Activated B cell treated with CpG ODN at 0.5 μM for 24 hours (primary cell): ENCODE measurements at regions not wholly inside any gene's neighbourhood (a gene's known extent, or its start where the extent isn't known, plus 50 kb on each side); places are given as distances from the start of the nearest gene placed in this dataset.

Source experiments
- ATAC-seq: fragments of 200-7000 bp; cut with Tn5 transposase; one replicate; pipeline ENCODE4 v1.10.0; 2021; ENCODE audit warnings: low read depth, mild to moderate bottlenecking, moderate library complexity
- CTCF ChIA-PET: fragments of 350-600 bp; sonication (Branson Sonifier 250); formaldehyde crosslinking; loops from one replicate; lab custom pipeline; 2021; ENCODE audit warnings: antibody characterized with exemption; lab: Charles Lee
- POLR2A ChIA-PET: fragments of 350-600 bp; sonication (Branson Sonifier 250); formaldehyde crosslinking; loops from one replicate; lab custom pipeline; 2021; ENCODE audit warnings: antibody characterized with exemption; lab: Charles Lee
- DNase-seq: peaks from one replicate; pipeline ENCODE4 v3.0.0; 2022
- H3K27ac Mint-ChIP-seq: one replicate; pipeline ENCODE4 v1.8.0; 2020; ENCODE audit warnings: mixed read lengths
- H3K27me3 Mint-ChIP-seq: one replicate; pipeline ENCODE4 v1.8.0; 2021; ENCODE audit warnings: mixed read lengths
- H3K36me3 Mint-ChIP-seq: one replicate; pipeline ENCODE4 v1.8.0; 2021; ENCODE audit warnings: low read depth, mixed read lengths
- H3K4me1 Mint-ChIP-seq: one replicate; pipeline ENCODE4 v1.8.0; 2021; ENCODE audit warnings: mixed read lengths
- H3K4me3 Mint-ChIP-seq: one replicate; pipeline ENCODE4 v1.8.0; 2020; ENCODE audit warnings: mild to moderate bottlenecking, mixed read lengths
- H3K9me3 Mint-ChIP-seq: one replicate; pipeline ENCODE4 v1.8.0; 2020; ENCODE audit warnings: mixed read lengths
- intact Hi-C: fragments of 100-400 bp; cut with micrococcal nuclease; formaldehyde crosslinking; loops from one replicate; pipeline ENCODE4 v1.15.1; 2024
- TF ChIP-seq, protein P1 (sequence below): fragments of 200-600 bp; IDR thresholded peaks from one replicate; pipeline ENCODE4 v1.8.0; 2022; ENCODE audit warnings: antibody characterized with exemption, mild to moderate bottlenecking

DNA sequence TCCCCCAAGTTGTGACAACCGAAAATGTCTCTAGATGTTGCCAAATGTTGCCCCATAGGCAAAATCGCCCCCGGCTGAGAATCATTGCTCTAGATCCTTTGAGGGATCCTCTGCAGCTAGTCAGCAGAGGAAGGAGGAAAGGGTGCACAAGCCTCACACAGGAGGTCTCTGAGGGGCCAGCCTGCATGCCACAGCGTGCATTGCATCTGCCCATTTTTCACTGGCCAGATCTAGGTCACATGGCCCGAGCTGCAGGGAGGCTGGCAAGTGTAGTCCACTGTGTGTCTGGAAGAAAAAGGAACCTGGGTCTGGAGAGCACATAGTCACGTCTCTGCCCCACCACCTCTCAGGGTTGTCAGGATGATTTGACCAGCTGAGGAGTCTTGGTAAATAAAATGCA is 138.2 kb downstream of the CCT6B start:
- no peak for DNase-seq
- Mint-ChIP-seq H3K4me1 (no peaks in the 10 kb centered on the region), H3K9me3 (no peaks in the 10 kb centered on the region), H3K36me3 (no peaks in the 10 kb centered on the region), H3K4me3 (no peak overlapping the region), H3K27ac (no peak overlapping the region), H3K27me3 (peaks cover 6% of the 10 kb centered on the region)
- ChIA-PET POLR2A (no interaction called here), CTCF (no interaction called here)
- TF ChIP-seq, protein P1, sequence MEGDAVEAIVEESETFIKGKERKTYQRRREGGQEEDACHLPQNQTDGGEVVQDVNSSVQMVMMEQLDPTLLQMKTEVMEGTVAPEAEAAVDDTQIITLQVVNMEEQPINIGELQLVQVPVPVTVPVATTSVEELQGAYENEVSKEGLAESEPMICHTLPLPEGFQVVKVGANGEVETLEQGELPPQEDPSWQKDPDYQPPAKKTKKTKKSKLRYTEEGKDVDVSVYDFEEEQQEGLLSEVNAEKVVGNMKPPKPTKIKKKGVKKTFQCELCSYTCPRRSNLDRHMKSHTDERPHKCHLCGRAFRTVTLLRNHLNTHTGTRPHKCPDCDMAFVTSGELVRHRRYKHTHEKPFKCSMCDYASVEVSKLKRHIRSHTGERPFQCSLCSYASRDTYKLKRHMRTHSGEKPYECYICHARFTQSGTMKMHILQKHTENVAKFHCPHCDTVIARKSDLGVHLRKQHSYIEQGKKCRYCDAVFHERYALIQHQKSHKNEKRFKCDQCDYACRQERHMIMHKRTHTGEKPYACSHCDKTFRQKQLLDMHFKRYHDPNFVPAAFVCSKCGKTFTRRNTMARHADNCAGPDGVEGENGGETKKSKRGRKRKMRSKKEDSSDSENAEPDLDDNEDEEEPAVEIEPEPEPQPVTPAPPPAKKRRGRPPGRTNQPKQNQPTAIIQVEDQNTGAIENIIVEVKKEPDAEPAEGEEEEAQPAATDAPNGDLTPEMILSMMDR: no peak
- intact Hi-C loops: no loop called here
- no peak for ATAC-seq

- no peak for DNase-seq
- intact Hi-C loops: no loop called here
- Mint-ChIP-seq H3K27ac (no peak overlapping the region), H3K4me1 (no peaks in the 10 kb centered on the region), H3K27me3 (peaks cover 6% of the 10 kb centered on the region), H3K9me3 (no peaks in the 10 kb centered on the region), H3K36me3 (no peaks in the 10 kb centered on the region), H3K4me3 (no peak overlapping the region)
- POLR2A ChIA-PET: no interaction called here
- TF ChIP-seq, protein P1: no peak
- CTCF ChIA-PET: no interaction called here
- ATAC-seq: no peak
Observed at GRCh38 chr17:34822007-34822739, 139.1 kb downstream of the CCT6B start.

DNA sequence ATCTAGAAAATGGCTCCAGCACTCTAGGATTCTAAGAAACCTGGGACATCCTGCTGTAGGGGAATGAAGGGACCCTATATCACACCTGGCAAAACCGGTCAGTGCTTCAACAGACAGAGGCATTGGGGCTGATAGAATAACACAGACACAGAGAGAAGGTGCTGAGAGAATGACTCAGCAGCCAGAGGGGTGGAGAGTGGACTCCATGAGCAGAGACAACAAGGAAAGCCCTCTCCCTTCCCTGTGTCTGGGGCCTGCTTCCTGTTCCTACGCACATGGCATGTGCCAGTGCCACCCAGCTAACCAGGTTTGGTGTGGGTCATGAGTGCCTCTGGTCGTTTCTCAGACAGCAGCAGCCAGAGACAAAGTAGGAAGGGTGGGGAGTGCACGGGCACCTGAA is 140.3 kb downstream of the CCT6B start:
- peaks cover 4% of the 10 kb centered on the region for H3K27me3 Mint-ChIP-seq
- H3K9me3 Mint-ChIP-seq: no peaks in the 10 kb centered on the region
- no peak for ATAC-seq
- H3K4me1 Mint-ChIP-seq: no peaks in the 10 kb centered on the region
- no peak overlapping the region for H3K4me3 Mint-ChIP-seq
- DNase-seq: no peak
- H3K36me3 Mint-ChIP-seq: no peaks in the 10 kb centered on the region
- no peak overlapping the region for H3K27ac Mint-ChIP-seq
- TF ChIP-seq, protein P1: no peak
- ChIA-PET CTCF (no interaction called here), POLR2A (no interaction called here)
- intact Hi-C loops: no loop called here

GRCh38 chr17:34820248-34820801 is 140.9 kb downstream of the CCT6B start:
- TF ChIP-seq, protein P1: no peak
- Mint-ChIP-seq H3K36me3 (no peaks in the 10 kb centered on the region), H3K27ac (no peak overlapping the region), H3K9me3 (no peaks in the 10 kb centered on the region), H3K4me3 (no peak overlapping the region), H3K27me3 (peaks cover 4% of the 10 kb centered on the region), H3K4me1 (no peaks in the 10 kb centered on the region)
- intact Hi-C loops: no loop called here
- DNase-seq (no peak), ATAC-seq (no peak)
- ChIA-PET CTCF (no interaction called here), POLR2A (no interaction called here)

- no peaks in the 10 kb centered on the region for H3K4me1 Mint-ChIP-seq
- no peaks in the 10 kb centered on the region for H3K9me3 Mint-ChIP-seq
- no peak for ATAC-seq
- H3K4me3 Mint-ChIP-seq: no peak overlapping the region
- no peak overlapping the region for H3K27ac Mint-ChIP-seq
- peaks cover 2% of the 10 kb centered on the region for H3K27me3 Mint-ChIP-seq
- POLR2A ChIA-PET: no interaction called here
- intact Hi-C loops: no loop called here
- CTCF ChIA-PET: no interaction called here
- no peaks in the 10 kb centered on the region for H3K36me3 Mint-ChIP-seq
- TF ChIP-seq, protein P1: no peak
- no peak for DNase-seq
Observed at GRCh38 chr17:34817252-34818035, 143.8 kb downstream of the CCT6B start.
